ENCODE measurements at regions not wholly inside any gene's neighbourhood (a gene's known extent, or its start where the extent isn't known, plus 50 kb on each side); places are given as distances from the start of the nearest gene placed in this dataset.

GRCh38 chr21:18144339-18144738, 100.3 kb upstream of the CHODL start (continued):
- TF ChIP-seq CTCF (IDR thresholded peaks at IDR 0.05; ENCODE audit: control extremely low read depth in 1 of 3, insufficient read depth in 1 of 3, low read depth in 1 of 3, low read length in 3 of 3) (no peak), SIN3A (conservative IDR thresholded peaks at IDR 0.05 in 1 of 2, IDR thresholded peaks at IDR 0.05 in 1 of 2; ENCODE audit: low read depth in 1 of 2, low read length in 2 of 2) (no peak), TBP (IDR thresholded peaks at IDR 0.05; ENCODE audit: low read depth, low read length) (no peak), KDM4A (IDR thresholded peaks at IDR 0.05; ENCODE audit: low read depth, low read length, severe bottlenecking) (no peak), BRCA1 (IDR thresholded peaks at IDR 0.05; ENCODE audit: low read depth, low read length) (no peak), EGR1 (IDR thresholded peaks at IDR 0.05; ENCODE audit: borderline replicate concordance, low read depth, low read length) (no peak), CEBPB (IDR thresholded peaks at IDR 0.05; ENCODE audit: low read depth, low read length) (no peak), SP1 (IDR thresholded peaks at IDR 0.05; ENCODE audit: low read depth, low read length) (no peak), CTBP2 (IDR thresholded peaks at IDR 0.05; ENCODE audit: borderline replicate concordance, insufficient read depth, insufficient read length, low read length) (no peak)
